Vagina (tissue), 2 donors: ENCODE measurements at regions not wholly inside any gene's neighbourhood (a gene's known extent, or its start where the extent isn't known, plus 50 kb on each side); places are given as distances from the start of the nearest gene placed in this dataset.

Experiments used
- CTCF ChIP-seq, 3 experiments: fragments of 450-650 bp in 2 of 3; fragments of 200-600 bp in 1 of 3; sonication (generic) in 1 of 3; IDR thresholded peaks; one replicate each; pipeline ENCODE4 v1.5.1; 2017 to 2019; ENCODE audit warnings: antibody characterized with exemption in 3 of 3, mild to moderate bottlenecking in 2 of 3, moderate library complexity in 2 of 3
- POLR2A ChIP-seq, 2 donors: fragments of 450-650 bp; IDR thresholded peaks; one replicate each; pipeline ENCODE4 v1.6.1; 2017; ENCODE audit warnings: antibody characterized with exemption in 2 of 2, mild to moderate bottlenecking in 2 of 2, moderate library complexity in 2 of 2
- POLR2AphosphoS5 ChIP-seq, 2 donors: sonication (generic); formaldehyde crosslinking; IDR thresholded peaks; one replicate each; pipeline ENCODE4 v1.9.0; 2017; ENCODE audit warnings: antibody characterized with exemption in 2 of 2, mild to moderate bottlenecking in 2 of 2, low read depth in 1 of 2; ENCODE audit not compliant: insufficient read depth in 1 of 2

GRCh38 chr9:105993921-105994715 lies 299.8 kb downstream of the TMEM38B start:
- no peak for TF ChIP-seq CTCF (IDR thresholded peaks at IDR 0.05)
- no peak for TF ChIP-seq POLR2AphosphoS5 (IDR thresholded peaks at IDR 0.05; ENCODE audit: insufficient read depth in 1 of 2, low read depth in 1 of 2)
- no peak for TF ChIP-seq POLR2A (IDR thresholded peaks at IDR 0.05)
